Fibroblast of the aortic adventitia (primary cell): ENCODE measurements at regions not wholly inside any gene's neighbourhood (a gene's known extent, or its start where the extent isn't known, plus 50 kb on each side); places are given as distances from the start of the nearest gene placed in this dataset.

Source experiments
- DNase-seq: peaks from one replicate; pipeline ENCODE4 v3.0.0-alpha.2; 2010; ENCODE audit warnings: low read depth
- H3K4me3 ChIP-seq: 2 replicates; pipeline ENCODE4 v1.5.1; 2011; ENCODE audit warnings: low read depth, mild to moderate bottlenecking, control low read depth, low read length, moderate library complexity
- TF ChIP-seq, protein P1 (sequence below): IDR thresholded peaks from 2 replicates; pipeline ENCODE4 v1.5.1; 2011; ENCODE audit warnings: mild to moderate bottlenecking, low read length, control low read depth, inconsistent platforms; ENCODE audit not compliant: insufficient read depth

- no peak for DNase-seq
- TF ChIP-seq, protein P1, sequence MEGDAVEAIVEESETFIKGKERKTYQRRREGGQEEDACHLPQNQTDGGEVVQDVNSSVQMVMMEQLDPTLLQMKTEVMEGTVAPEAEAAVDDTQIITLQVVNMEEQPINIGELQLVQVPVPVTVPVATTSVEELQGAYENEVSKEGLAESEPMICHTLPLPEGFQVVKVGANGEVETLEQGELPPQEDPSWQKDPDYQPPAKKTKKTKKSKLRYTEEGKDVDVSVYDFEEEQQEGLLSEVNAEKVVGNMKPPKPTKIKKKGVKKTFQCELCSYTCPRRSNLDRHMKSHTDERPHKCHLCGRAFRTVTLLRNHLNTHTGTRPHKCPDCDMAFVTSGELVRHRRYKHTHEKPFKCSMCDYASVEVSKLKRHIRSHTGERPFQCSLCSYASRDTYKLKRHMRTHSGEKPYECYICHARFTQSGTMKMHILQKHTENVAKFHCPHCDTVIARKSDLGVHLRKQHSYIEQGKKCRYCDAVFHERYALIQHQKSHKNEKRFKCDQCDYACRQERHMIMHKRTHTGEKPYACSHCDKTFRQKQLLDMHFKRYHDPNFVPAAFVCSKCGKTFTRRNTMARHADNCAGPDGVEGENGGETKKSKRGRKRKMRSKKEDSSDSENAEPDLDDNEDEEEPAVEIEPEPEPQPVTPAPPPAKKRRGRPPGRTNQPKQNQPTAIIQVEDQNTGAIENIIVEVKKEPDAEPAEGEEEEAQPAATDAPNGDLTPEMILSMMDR, result no peak
- no peak overlapping the region for H3K4me3 ChIP-seq
Measured at GRCh38 chr14:26833621-26834176, 235.9 kb upstream of the NOVA1 start.

GRCh38 chr14:26835979-26836570, 238.2 kb upstream of the NOVA1 start:
- TF ChIP-seq, protein P1, result no peak
- H3K4me3 ChIP-seq, result no peak overlapping the region
- DNase-seq, result no peak

- DNase-seq, result peak; percentile 21
- H3K4me3 ChIP-seq, result no peak overlapping the region
- TF ChIP-seq, protein P1, result no peak
Measured at GRCh38 chr14:26839481-26839880, 241.6 kb upstream of the NOVA1 start.

DNA sequence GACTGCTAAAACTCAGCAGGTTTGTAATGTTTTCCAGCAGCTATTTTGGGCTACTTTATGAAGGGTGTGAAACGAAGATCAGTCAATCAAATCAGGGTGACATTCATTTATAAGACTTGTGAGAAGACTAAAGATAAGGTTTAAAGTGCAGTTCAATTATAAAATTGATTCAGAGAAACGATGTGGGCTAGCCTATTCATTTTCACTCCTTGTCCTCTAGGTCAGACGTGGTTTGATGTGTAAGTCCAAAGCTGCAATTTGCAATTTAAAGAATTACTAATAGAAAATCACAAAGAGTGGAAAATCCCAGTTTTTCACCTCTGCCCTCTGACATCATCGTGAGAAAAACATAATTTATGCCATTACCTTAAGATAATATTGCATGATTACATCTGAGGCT, 243.5 kb upstream of the NOVA1 start:
- TF ChIP-seq, protein P1, result no peak
- DNase-seq, result no peak
- H3K4me3 ChIP-seq, result no peak overlapping the region

DNA sequence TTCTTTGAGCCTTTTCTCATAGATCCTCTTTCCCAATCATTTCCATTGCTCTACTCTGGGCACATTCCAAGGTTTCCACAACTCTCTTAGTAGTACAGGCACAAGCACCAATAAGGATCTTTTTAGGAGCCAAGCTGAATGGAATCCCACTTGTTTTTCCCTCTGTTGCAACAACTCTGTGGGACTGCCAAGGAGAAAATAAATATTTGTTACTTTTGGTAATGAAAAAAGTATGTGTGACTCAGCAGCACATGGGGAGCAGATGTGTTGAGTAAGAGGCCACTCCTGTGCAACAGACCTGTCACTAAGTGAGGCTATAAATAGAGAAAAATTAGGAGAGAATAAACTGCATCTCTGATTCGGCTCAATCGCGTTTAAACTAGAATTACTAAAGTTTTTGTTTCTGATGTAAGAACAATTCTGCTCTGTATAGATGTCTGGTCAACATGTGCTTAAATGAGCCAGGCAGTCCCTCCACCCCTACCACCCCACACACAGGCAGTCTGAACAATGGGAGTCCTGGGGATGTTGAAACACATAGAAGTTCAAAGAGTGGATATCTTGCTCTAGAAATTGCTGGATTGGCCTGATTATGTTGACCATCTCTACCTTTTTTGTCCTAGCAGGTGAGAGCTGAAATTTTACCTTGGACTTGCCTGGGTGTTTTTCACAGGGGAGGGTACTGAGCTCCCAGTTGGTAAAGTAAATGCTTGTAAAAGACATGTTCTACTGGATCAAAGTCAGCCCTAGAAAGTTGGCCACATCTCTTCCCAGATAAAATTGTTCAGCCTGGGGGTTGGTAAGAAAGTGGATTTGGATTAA, 244.3 kb upstream of the NOVA1 start:
- TF ChIP-seq, protein P1, result no peak
- no peak overlapping the region for H3K4me3 ChIP-seq
- peak; percentile 99 for DNase-seq

GRCh38 chr14:26845151-26845818, 247.5 kb upstream of the NOVA1 start:
- DNase-seq, result no peak
- H3K4me3 ChIP-seq, result no peak overlapping the region
- TF ChIP-seq, protein P1, result no peak
